IPS DF 4.7 (cell line): ENCODE measurements at regions not wholly inside any gene's neighbourhood (a gene's known extent, or its start where the extent isn't known, plus 50 kb on each side); places are given as distances from the start of the nearest gene placed in this dataset.

Experiments used
- DNase-seq: peaks from one replicate; pipeline ENCODE4 v3.0.0-alpha.2; 2013; ENCODE audit warnings: low spot score; ENCODE audit errors: extremely low read depth

DNA sequence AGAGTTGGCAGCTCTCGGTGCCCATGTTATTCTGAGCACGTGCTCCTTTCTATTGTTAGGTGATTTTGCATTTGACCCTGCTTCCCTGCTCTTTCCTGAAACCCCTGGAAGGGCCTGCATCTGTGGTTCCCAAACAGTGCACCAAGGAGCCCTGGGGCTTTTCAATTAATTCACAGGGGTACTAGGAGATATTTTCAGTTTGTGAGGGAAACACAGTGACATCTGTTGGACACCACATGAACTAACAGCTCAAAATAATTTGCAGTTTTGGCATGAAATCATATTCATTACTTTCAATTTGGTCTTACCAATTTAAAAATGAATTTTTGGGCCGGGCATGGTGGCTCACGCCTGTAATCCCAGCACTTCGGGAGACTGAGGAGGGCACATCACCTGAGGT, 156.6 kb downstream of the GATB start:
- no peak for DNase-seq

DNA sequence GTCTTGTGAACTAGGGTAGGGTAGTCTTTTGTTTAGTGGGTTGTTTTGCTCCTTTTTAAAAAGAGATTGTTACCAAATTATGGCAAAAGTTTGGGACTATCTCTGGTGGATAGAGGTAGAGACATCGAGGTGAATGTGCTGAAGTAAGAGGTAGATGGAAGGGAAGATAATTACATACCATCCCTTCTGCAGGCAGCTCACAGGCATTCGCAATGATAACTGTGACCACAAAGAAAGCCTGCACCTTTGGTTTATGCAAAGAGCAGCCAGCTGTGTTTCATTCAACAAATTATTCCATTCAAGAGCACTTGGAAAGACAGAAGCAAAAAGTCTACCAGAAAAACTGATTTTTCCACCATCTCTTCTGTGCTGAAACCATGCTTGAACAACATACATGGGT, 155.6 kb downstream of the GATB start:
- no peak for DNase-seq

GRCh38 chr4:151606061-151606460, 154.7 kb downstream of the GATB start:
- DNase-seq, result no peak

GRCh38 chr4:151610229-151610628, 150.6 kb downstream of the GATB start:
- no peak for DNase-seq

DNA sequence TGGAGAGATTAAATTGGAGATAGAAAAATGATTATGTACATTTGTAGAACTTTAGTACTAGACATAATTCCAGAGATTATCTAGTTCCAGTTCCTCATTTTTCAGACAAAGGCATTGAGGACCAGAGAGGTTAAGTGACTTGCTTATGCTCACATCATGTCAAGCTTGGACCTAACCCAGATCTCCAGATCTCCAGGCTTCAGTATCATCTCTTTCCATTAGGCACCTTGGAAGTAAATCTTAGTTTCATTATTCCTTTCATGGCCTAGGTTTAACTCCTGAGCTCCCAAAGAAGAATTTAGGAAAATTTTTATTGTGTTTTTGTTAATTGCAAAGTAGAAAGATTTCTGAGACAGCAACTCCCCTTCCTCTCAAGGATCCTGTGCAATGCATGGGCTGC, 148.8 kb downstream of the GATB start:
- no peak for DNase-seq

DNA sequence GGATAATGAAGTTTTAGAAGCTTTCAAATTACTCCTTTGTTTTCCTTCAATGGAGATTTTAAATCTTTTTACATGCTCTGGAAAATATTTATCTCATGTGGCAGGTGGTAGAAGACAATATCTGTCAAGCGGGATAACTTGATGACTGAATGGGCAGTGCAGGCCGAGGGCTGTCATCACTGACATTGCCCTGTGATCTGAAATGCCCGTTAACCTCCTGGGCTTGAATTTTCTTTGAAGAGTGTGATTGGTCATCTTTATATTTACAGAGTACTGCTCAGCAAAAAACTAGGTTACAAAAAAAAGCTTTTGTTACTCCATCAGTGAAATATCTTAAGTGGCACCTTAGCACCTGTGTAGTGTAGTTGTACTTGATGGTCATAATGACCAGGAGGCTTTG, 147.5 kb downstream of the GATB start:
- no peak for DNase-seq

DNA sequence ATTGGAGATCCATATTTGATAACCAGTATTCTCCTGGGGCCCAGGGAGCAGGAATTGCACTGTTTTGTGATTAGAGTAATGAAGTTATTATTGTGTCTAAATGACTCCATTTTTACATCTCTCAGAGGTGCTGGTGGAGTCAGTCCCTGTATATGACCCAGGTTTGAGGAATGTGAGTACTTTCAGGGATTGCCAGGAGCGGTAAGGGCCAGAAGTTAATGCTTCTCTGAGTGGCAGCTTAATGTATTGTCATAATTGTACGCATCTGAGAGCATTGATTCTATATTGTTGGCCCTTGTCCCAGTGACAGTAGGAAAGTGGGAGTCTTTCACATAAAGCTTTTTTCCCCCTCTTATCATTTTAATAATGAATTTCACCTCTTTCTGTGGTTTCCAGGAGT, 146.2 kb downstream of the GATB start:
- no peak for DNase-seq

DNA sequence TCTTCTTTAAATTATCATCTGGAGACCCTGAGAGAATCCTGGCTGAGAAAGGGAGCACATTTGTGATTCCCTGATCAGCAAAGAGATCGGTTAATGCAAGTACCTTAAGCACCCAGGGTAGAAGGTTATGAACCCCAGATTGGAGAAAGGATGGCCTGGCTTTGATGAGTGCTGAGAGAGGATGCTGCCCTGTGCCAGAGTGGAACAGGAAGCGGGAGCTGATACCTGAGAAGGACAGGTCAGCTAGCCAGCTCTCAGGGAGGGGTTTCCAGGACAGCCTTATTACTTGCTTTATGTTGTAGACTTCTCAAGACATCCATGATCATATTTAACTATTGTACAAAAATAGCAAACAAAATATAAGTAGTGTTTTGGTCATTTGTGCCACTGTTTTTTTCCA, 141.9 kb downstream of the GATB start:
- no peak for DNase-seq

- DNase-seq, result no peak
Measured at GRCh38 chr4:151620066-151620465, 140.7 kb downstream of the GATB start.
